Ovary (tissue), 3 donors: ENCODE measurements at regions not wholly inside any gene's neighbourhood (a gene's known extent, or its start where the extent isn't known, plus 50 kb on each side); places are given as distances from the start of the nearest gene placed in this dataset.

Source experiments
- CTCF ChIP-seq, 3 donors: fragments of 450-650 bp in 2 of 3; fragments of 200-600 bp in 1 of 3; IDR thresholded peaks; one replicate each; pipeline versions ENCODE4 v1.5.1 to v1.8.0; 2016 to 2022; ENCODE audit warnings: antibody characterized with exemption in 3 of 3, mild to moderate bottlenecking in 1 of 3
- EP300 ChIP-seq: sonication (generic); formaldehyde crosslinking; IDR thresholded peaks from one replicate; pipeline ENCODE4 v1.6.1; 2017; ENCODE audit warnings: antibody characterized with exemption
- POLR2A ChIP-seq: fragments of 450-650 bp; IDR thresholded peaks from one replicate; pipeline ENCODE4 v1.6.1; 2017; ENCODE audit warnings: antibody characterized with exemption, mild to moderate bottlenecking, moderate library complexity
- donor health status: DM: no; HTN: no; CAD: no.

- TF ChIP-seq CTCF (IDR thresholded peaks at IDR 0.05) (no peak), EP300 (no peak), POLR2A (no peak)
Observed at GRCh38 chr11:116414357-116414880, 358.4 kb downstream of the BUD13 start.
